Endodermal cell (in vitro differentiated cells): ENCODE measurements at regions not wholly inside any gene's neighbourhood (a gene's known extent, or its start where the extent isn't known, plus 50 kb on each side); places are given as distances from the start of the nearest gene placed in this dataset.
"Not testable (repeated sequence)": the region's sequence is repeated elsewhere in the genome, so short reads cannot be mapped to it uniquely, and the experiment has no call there.

Experiments used
- DNase-seq: peaks from one replicate; pipeline ENCODE4 v3.0.0-alpha.2; 2017
- H3K27ac ChIP-seq: 2 replicates; pipeline ENCODE4 v1.5.1; 2013; ENCODE audit warnings: mild to moderate bottlenecking, low read depth, low read length, moderate library complexity
- H3K27me3 ChIP-seq: 2 replicates; pipeline ENCODE4 v1.6.1; 2013; ENCODE audit warnings: mild to moderate bottlenecking, low read length, moderate library complexity; ENCODE audit not compliant: insufficient read depth, control insufficient read depth, poor library complexity, severe bottlenecking
- H3K36me3 ChIP-seq: 2 replicates; pipeline ENCODE4 v1.7.0; 2013; ENCODE audit warnings: mild to moderate bottlenecking, low read length, moderate library complexity; ENCODE audit not compliant: control insufficient read depth, insufficient read depth
- H3K4me1 ChIP-seq: one replicate; pipeline ENCODE4 v1.7.0; 2013; ENCODE audit warnings: low read length; ENCODE audit not compliant: control insufficient read depth, insufficient read depth
- H3K4me3 ChIP-seq: 2 replicates; pipeline ENCODE4 v1.5.1; 2013; ENCODE audit warnings: mild to moderate bottlenecking, low read length, moderate library complexity
- H3K9ac ChIP-seq: 2 replicates; pipeline ENCODE4 v1.6.1; 2013; ENCODE audit warnings: mild to moderate bottlenecking, low read length, moderate library complexity; ENCODE audit not compliant: poor library complexity, severe bottlenecking; ENCODE audit errors: extremely low read depth
- H3K9me3 ChIP-seq: 2 replicates; pipeline ENCODE4 v1.6.1; 2013; ENCODE audit warnings: mild to moderate bottlenecking, low read length, moderate library complexity; ENCODE audit not compliant: control insufficient read depth
- H3K27ac Mint-ChIP-seq: 2 replicates; pipeline ENCODE4 v1.8.0; 2020; ENCODE audit warnings: mixed read lengths
- H3K27me3 Mint-ChIP-seq: 2 replicates; pipeline ENCODE4 v1.8.0; 2021; ENCODE audit warnings: mild to moderate bottlenecking, mixed read lengths; ENCODE audit not compliant: insufficient read depth
- H3K36me3 Mint-ChIP-seq: 2 replicates; pipeline ENCODE4 v1.8.0; 2020; ENCODE audit warnings: low read depth, mixed read lengths
- H3K4me1 Mint-ChIP-seq: 2 replicates; pipeline ENCODE4 v1.8.0; 2020; ENCODE audit warnings: mixed read lengths
- H3K4me3 Mint-ChIP-seq: 2 replicates; pipeline ENCODE4 v1.8.0; 2020; ENCODE audit warnings: mild to moderate bottlenecking, moderate library complexity, mixed read lengths
- H3K9me3 Mint-ChIP-seq: 2 replicates; pipeline ENCODE4 v1.8.0; 2020; ENCODE audit warnings: mild to moderate bottlenecking, mixed read lengths
- CTCF ChIP-seq: fragments of 200-600 bp; sonication (generic); conservative IDR thresholded peaks from 2 replicates; pipeline ENCODE4 v1.5.0; 2021; ENCODE audit warnings: antibody characterized with exemption, mild to moderate bottlenecking
- WGBS, 2 experiments: methylation state at CpG; one replicate each; pipeline versions ENCODE4 v1.1.5 to v1.1.7; 2013; ENCODE audit warnings: missing lambda C conversion rate in 2 of 2, mixed read lengths in 1 of 2; ENCODE audit not compliant: insufficient coverage in 1 of 2, insufficient read length in 1 of 2; 5-methylcytosine and 5-hydroxymethylcytosine counted together

- no peaks in the 10 kb centered on the region for H3K9me3 ChIP-seq
- H3K36me3 ChIP-seq, result no peaks in the 10 kb centered on the region
- 80 to 87% methylated on average over 2 to 4 of the region's 4 CpGs for WGBS, 2 experiments
- H3K27ac ChIP-seq, result no peak overlapping the region
- no peaks in the 10 kb centered on the region for H3K27me3 ChIP-seq
- no peak overlapping the region for H3K9ac ChIP-seq
- Mint-ChIP-seq H3K9me3 (no peaks in the 10 kb centered on the region), H3K4me1 (peaks cover 14% of the 10 kb centered on the region), H3K27ac (no peak overlapping the region), H3K36me3 (no peaks in the 10 kb centered on the region), H3K4me3 (no peak overlapping the region), H3K27me3 (no peaks in the 10 kb centered on the region)
- no peak for DNase-seq
- no peak for TF ChIP-seq CTCF
- no peaks in the 10 kb centered on the region for H3K4me1 ChIP-seq
- H3K4me3 ChIP-seq, result no peak overlapping the region
Observed at GRCh38 chr12:75646329-75647210, 135.2 kb upstream of the KRR1 start.

GRCh38 chr12:75644472-75645072 lies 133.2 kb upstream of the KRR1 start:
- no peaks in the 10 kb centered on the region for H3K9me3 ChIP-seq
- WGBS, 2 experiments, result 75 to 88% methylated on average over 1 to 3 of the region's 3 CpGs
- DNase-seq, result no peak
- H3K27ac ChIP-seq, result no peak overlapping the region
- H3K4me3 ChIP-seq, result no peak overlapping the region
- H3K36me3 ChIP-seq, result no peaks in the 10 kb centered on the region
- no peaks in the 10 kb centered on the region for H3K36me3 Mint-ChIP-seq
- no peaks in the 10 kb centered on the region for H3K9me3 Mint-ChIP-seq
- H3K4me1 Mint-ChIP-seq, result peaks cover 25% of the 10 kb centered on the region
- no peak overlapping the region for H3K27ac Mint-ChIP-seq
- TF ChIP-seq CTCF, result no peak
- H3K27me3 Mint-ChIP-seq, result no peaks in the 10 kb centered on the region
- H3K4me3 Mint-ChIP-seq, result no peak overlapping the region
- no peaks in the 10 kb centered on the region for H3K4me1 ChIP-seq
- no peak overlapping the region for H3K9ac ChIP-seq
- no peaks in the 10 kb centered on the region for H3K27me3 ChIP-seq

GRCh38 chr12:75643119-75643518 lies 131.7 kb upstream of the KRR1 start:
- H3K36me3 Mint-ChIP-seq, DNase-seq, H3K27ac ChIP-seq, H3K4me1 ChIP-seq, H3K9me3 ChIP-seq, H3K4me3 ChIP-seq, H3K4me3 Mint-ChIP-seq, H3K9ac ChIP-seq, H3K27ac Mint-ChIP-seq, H3K27me3 ChIP-seq, H3K27me3 Mint-ChIP-seq, H3K36me3 ChIP-seq, H3K9me3 Mint-ChIP-seq: not testable (repeated sequence)
- H3K4me1 Mint-ChIP-seq, result peaks cover 25% of the 10 kb centered on the region
- 93 to 97% methylated on average over 3 to 5 of the region's 5 CpGs for WGBS, 2 experiments
